GM12874 (cell line): ENCODE measurements at regions not wholly inside any gene's neighbourhood (a gene's known extent, or its start where the extent isn't known, plus 50 kb on each side); places are given as distances from the start of the nearest gene placed in this dataset.

Source experiments
- CTCF ChIP-seq: IDR thresholded peaks from 2 replicates; pipeline ENCODE4 v1.5.1; 2011; ENCODE audit warnings: low read depth, mild to moderate bottlenecking, control low read depth, low read length, moderate library complexity; ENCODE audit not compliant: insufficient read depth

GRCh38 chr20:22473293-22473692 lies 111.1 kb downstream of the FOXA2 start:
- TF ChIP-seq CTCF = no peak

GRCh38 chr20:22472447-22473100 lies 111.8 kb downstream of the FOXA2 start:
- TF ChIP-seq CTCF = no peak

DNA sequence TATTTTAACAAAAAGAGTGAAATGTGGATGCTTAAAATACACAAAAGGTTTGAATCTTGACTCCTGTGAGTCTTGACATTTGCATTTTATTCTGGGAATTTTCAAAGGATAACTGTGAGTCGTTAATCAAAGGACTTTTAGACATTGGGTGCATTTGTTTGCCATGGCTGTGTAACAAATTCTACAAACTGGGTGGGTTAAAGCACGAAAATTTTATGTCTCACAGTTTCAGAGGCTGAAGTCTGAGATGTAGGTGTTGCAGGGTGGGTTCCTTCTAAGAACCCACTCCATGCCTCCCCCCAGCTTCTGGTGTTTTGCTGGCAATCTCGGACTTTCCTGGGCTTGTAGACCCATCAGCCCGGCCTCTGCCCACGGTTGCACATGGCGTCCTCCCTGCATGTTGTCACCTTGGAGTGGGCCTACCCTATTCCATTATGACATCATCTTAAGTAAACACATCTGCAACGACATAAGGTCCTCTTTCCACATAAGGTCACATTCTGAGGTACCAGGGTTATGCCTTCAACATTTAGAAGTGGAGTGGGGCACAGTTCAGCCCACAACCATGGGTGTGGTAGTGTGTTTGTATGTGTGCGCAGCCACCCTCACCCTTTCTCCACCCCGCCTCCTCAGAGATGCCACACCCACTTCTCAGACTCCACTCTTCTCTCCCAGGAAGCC lies 113.1 kb downstream of the FOXA2 start:
- TF ChIP-seq CTCF = no peak

DNA sequence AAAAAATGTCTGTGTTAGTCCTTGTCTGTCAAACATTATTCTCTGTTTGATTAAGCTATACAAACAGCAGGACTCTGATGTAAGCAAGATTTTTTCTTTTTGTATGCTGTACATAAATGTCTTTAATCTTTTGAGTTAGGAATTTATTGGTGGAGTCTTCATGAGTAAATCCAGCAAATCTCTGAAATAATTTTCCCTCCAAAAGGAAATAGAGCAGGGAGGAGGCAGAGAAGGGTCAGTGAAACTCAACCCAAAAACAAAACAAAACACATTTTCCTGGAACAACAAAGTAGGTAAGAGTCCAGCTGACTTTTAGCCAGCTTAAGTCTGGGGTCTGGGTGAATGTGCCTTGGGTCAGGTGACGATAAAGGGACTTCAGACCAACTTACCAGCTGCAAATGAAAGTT lies 113.7 kb downstream of the FOXA2 start:
- TF ChIP-seq CTCF = no peak

GRCh38 chr20:22466447-22467171 lies 117.8 kb downstream of the FOXA2 start:
- TF ChIP-seq CTCF = no peak

DNA sequence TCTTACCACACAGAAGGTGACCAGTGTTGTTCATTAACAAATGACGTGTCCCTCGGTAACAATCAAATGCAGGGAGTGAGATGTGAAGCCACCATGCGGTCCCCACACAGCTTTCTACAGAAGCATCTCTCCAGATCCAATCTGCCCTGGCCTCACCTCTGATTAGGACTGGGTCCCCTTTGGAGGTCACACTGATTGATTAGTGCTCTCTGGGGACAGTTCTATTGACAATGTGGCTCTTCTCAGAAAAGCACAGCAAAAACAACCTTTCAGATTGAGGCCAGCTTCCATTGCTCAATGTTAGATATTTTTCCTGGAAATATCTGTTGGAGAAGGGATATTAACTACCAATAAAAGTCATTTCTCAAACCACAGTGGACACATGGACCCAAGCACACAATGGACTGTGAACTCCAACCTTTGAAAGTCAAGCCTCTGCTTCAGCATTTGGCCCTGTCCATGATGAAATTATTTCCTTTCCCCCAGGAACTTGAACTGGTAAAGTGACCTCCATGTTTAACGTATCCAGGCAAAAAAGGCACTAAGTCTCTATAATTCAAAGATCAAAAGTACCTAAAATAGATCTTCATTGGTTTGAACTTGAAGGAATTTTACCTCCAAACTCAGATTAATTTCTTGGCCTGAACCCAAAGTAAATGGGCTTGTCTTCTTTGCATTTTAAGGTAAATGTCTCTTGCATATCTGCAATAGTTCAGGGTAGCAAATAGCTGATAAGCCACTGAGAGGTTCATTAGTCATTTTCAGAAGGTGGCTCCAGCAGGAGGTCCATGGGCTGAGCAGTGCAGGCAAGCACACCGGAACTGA lies 118.5 kb downstream of the FOXA2 start:
- no peak for TF ChIP-seq CTCF
